Activated B cell treated with CpG ODN at 0.5 μM for 24 hours (primary cell): ENCODE measurements at regions not wholly inside any gene's neighbourhood (a gene's known extent, or its start where the extent isn't known, plus 50 kb on each side); places are given as distances from the start of the nearest gene placed in this dataset.
"Not testable (repeated sequence)": the region's sequence is repeated elsewhere in the genome, so short reads cannot be mapped to it uniquely, and the experiment has no call there.

Experiments used
- ATAC-seq: fragments of 200-7000 bp; cut with Tn5 transposase; one replicate; pipeline ENCODE4 v1.10.0; 2021; ENCODE audit warnings: low read depth, mild to moderate bottlenecking, moderate library complexity
- CTCF ChIA-PET: fragments of 350-600 bp; sonication (Branson Sonifier 250); formaldehyde crosslinking; loops from one replicate; lab custom pipeline; 2021; ENCODE audit warnings: antibody characterized with exemption; lab: Charles Lee
- POLR2A ChIA-PET: fragments of 350-600 bp; sonication (Branson Sonifier 250); formaldehyde crosslinking; loops from one replicate; lab custom pipeline; 2021; ENCODE audit warnings: antibody characterized with exemption; lab: Charles Lee
- DNase-seq: peaks from one replicate; pipeline ENCODE4 v3.0.0; 2022
- H3K27ac Mint-ChIP-seq: one replicate; pipeline ENCODE4 v1.8.0; 2020; ENCODE audit warnings: mixed read lengths
- H3K27me3 Mint-ChIP-seq: one replicate; pipeline ENCODE4 v1.8.0; 2021; ENCODE audit warnings: mixed read lengths
- H3K36me3 Mint-ChIP-seq: one replicate; pipeline ENCODE4 v1.8.0; 2021; ENCODE audit warnings: low read depth, mixed read lengths
- H3K4me1 Mint-ChIP-seq: one replicate; pipeline ENCODE4 v1.8.0; 2021; ENCODE audit warnings: mixed read lengths
- H3K4me3 Mint-ChIP-seq: one replicate; pipeline ENCODE4 v1.8.0; 2020; ENCODE audit warnings: mild to moderate bottlenecking, mixed read lengths
- H3K9me3 Mint-ChIP-seq: one replicate; pipeline ENCODE4 v1.8.0; 2020; ENCODE audit warnings: mixed read lengths
- intact Hi-C: fragments of 100-400 bp; cut with micrococcal nuclease; formaldehyde crosslinking; loops from one replicate; pipeline ENCODE4 v1.15.1; 2024

DNA sequence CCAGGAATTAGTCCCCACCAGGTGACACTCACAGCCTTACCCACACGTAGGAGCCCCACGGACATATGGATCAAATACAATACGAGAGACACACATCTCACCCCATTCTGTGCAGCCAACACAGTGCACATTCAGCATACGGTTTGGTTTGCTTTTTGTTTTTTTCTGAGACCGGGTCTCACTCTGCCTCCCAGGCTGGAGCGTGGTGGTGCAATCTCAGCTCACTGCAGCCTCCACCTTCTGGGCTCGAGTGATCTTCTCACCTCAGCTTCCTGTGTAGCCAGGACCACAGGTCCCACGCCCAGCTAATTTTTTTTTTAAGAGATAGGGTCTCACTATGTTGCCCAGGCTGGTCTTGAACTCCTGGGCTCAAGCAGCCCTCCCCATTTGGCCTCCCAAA, 102.8 kb downstream of the POTEB start:
- DNase-seq, CTCF ChIA-PET, H3K4me1 Mint-ChIP-seq, POLR2A ChIA-PET, H3K36me3 Mint-ChIP-seq, H3K27ac Mint-ChIP-seq, H3K27me3 Mint-ChIP-seq, H3K9me3 Mint-ChIP-seq, ATAC-seq, intact Hi-C loops, H3K4me3 Mint-ChIP-seq: not testable (repeated sequence)

DNA sequence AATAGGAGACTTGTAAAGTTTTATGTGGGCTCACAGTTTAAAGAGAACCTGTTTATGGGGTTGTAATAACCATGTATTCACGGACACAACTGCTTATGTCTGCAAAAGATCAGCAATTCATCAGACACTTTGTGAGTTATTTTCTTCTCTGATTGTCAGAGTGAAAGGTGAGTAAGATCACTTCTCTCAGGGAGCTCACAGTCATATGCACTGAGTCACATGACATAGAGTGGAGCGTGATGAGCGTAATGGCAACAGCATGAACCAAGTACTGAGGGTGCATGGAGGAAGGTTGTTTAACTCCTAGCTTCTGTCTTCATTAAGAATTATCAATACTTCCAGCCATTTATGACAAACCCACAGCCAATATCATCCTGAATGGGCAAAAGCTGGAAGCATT, 111.0 kb downstream of the POTEB start:
- POLR2A ChIA-PET, H3K27ac Mint-ChIP-seq, H3K36me3 Mint-ChIP-seq, H3K9me3 Mint-ChIP-seq, CTCF ChIA-PET, H3K27me3 Mint-ChIP-seq, H3K4me1 Mint-ChIP-seq, intact Hi-C loops, ATAC-seq, DNase-seq, H3K4me3 Mint-ChIP-seq: not testable (repeated sequence)

DNA sequence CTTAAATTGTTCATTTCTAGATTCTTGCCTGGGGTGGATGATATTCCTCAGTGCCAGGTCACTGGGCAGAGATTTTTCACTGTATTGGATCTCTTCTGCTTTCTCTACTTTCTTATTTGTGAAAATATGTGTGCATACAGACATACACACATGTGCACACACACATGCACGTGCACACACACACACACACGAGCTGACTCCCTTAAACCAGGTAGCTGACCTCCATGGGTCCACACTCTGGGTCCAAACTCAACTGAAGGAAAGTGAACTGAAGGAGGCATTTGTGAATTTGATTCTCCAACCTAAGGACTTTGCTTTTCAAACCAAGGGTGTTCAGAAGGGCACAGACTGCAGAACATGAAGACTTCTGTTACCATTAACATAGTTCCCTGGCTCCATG, 113.8 kb downstream of the POTEB start:
- POLR2A ChIA-PET, H3K4me3 Mint-ChIP-seq, ATAC-seq, H3K36me3 Mint-ChIP-seq, H3K27me3 Mint-ChIP-seq, H3K4me1 Mint-ChIP-seq, H3K27ac Mint-ChIP-seq, H3K9me3 Mint-ChIP-seq, intact Hi-C loops, CTCF ChIA-PET, DNase-seq: not testable (repeated sequence)

DNA sequence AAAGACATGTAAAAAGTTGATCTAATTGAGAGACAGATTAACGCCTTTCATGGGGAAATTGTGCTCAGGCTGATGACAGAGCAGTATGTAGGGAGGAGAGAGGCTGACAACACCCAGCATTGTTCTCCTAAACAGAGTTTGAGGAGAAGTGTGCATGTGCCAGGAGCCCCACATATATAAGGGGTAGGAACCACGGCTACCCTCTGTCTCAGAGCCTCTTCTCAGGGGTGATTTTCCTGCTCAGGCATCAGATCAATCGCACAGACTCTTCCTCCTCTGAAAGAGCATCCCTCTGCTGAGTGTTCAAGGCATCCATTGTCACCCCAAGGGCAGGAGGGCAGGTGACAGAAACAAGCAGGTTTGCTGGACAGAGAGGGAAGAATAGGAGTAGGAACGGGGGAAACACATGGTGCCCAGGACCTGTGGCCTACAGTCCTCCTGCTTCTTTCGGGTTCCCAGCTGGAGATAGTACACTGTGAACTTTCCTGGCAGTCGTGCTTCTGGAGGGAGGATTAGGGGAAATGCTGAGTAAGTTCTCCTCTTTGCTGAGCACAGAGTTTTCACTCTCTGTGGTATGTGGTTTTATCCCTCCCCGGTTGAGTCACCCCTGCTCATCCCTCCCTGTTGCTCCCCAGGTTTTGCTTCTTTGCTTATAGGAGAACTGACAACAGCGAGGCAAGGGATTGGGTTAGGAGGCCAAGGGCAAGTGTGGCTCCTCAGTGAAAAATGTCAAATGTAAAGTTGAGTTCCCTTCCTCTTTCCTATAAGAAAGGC, 117.1 kb downstream of the POTEB start:
- DNase-seq, H3K27me3 Mint-ChIP-seq, H3K4me3 Mint-ChIP-seq, ATAC-seq, H3K36me3 Mint-ChIP-seq, POLR2A ChIA-PET, intact Hi-C loops, H3K27ac Mint-ChIP-seq, H3K4me1 Mint-ChIP-seq, CTCF ChIA-PET, H3K9me3 Mint-ChIP-seq: not testable (repeated sequence)

DNA sequence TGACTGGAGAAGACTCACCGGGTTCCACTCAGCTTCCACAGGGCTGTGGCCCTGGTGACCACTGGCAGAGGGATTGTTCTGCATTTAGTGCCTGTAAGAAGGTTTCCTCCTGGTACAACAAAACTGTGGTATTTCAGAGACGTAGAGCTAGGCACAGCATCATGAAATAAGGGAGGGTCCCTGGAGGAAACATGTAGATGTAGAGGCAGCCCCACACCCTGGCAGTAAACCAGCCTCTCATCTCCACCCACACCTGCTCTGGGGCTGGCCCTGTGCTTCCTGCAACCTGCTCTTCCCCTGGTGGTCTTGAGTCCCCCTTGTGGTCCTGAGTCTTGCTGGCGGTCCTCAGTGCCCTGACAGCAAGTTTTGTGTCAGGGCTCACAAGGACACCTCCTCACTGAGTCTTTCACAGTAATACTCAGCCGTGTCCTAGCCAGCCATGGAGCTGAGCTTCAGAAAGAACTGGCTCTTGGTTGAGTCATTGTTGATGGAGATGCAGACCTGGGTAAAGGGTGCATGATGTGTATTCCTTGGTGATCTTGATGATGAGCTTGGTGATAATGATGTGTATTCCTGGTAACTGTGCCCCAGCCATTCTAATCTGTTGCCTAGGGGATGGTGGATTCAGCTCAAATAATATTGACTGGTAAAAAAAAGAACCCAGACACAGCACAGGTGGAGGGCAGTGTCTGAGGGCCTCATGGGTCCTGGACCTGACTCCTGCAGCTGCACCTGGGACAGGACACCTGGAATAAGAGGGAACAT, 118.0 kb downstream of the POTEB start:
- H3K36me3 Mint-ChIP-seq, H3K27ac Mint-ChIP-seq, ATAC-seq, H3K9me3 Mint-ChIP-seq, CTCF ChIA-PET, H3K27me3 Mint-ChIP-seq, POLR2A ChIA-PET, intact Hi-C loops, DNase-seq, H3K4me1 Mint-ChIP-seq, H3K4me3 Mint-ChIP-seq: not testable (repeated sequence)

DNA sequence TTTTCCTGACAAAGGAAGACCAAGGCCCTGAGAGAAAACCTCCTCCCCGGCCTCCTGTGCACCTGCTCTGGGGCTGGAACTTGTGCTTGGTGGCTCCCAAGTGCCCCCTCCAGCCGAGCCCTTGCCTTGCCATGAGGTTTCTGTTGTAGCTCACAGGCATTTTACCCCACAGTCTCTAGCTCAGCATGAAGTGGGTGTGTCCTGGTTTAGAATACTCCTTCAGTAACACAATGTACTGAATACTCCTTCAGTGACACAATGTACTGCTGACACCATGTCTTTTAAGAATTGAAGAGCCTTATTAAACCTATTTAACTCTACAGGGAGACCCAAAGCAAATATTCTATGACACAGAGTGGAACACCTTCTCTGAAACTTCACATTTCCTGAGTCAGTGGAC, 123.7 kb downstream of the POTEB start:
- ATAC-seq, H3K27me3 Mint-ChIP-seq, intact Hi-C loops, DNase-seq, H3K9me3 Mint-ChIP-seq, H3K4me1 Mint-ChIP-seq, POLR2A ChIA-PET, H3K4me3 Mint-ChIP-seq, H3K36me3 Mint-ChIP-seq, CTCF ChIA-PET, H3K27ac Mint-ChIP-seq: not testable (repeated sequence)

DNA sequence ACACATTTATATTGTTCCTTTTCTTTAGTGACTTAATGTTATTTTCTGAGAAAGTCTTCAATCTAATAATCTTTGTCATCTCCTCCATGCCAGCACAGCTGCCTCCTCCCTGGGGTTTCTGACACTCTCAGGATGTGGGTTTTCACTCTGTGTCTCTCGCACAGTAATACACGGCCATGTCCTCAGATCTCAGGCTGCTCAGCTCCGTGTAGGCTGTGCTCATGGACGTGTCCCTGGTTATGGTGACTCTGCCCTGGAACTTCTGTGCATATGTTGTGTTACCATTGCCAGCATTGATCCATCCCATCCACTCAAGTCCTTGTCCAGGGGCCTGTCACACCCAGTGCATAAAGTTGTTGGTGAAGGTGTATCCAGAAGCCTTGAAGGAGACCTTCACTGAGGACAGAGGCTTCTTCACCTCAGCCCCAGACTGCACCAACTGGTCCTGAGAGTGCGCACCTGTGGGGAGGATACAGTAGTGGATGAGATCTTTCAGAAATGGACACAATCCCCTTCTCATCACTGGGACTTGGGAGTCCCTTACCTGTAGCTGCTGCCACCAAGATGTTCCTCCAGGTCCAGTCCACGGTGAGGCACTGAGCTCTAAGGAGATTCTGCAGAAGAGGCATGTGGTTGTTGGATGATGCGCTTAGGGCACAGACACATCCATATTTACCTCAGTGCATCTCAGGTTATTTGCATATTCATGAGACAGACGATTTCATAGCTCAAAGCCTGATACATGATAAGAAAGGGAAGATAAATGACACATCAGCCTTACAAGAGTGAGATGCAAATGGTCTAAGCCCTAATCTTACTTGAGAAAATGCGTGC, 125.2 kb downstream of the POTEB start:
- CTCF ChIA-PET, H3K27ac Mint-ChIP-seq, H3K4me1 Mint-ChIP-seq, ATAC-seq, POLR2A ChIA-PET, H3K27me3 Mint-ChIP-seq, intact Hi-C loops, H3K4me3 Mint-ChIP-seq, DNase-seq, H3K9me3 Mint-ChIP-seq, H3K36me3 Mint-ChIP-seq: not testable (repeated sequence)

DNA sequence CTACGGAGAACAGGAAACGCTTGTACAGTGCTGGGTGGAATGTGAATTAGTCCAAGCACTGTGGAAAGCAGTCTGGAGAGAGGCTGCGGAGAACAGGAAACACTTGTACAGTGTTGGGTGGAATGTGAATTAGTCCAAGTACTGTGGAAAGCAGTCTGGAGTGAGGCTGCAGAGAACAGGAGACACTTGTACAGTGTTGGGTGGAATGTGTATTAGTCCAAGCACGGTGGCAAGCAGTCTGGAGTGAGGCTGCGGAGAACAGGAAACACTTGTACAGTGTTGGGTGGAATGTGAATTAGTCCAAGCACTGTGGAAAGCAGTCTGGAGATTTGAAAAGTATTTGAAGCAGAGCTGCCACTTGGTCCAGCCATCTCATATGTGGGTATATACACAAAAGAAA, 128.4 kb downstream of the POTEB start:
- H3K4me3 Mint-ChIP-seq, H3K36me3 Mint-ChIP-seq, POLR2A ChIA-PET, DNase-seq, H3K9me3 Mint-ChIP-seq, intact Hi-C loops, H3K4me1 Mint-ChIP-seq, H3K27me3 Mint-ChIP-seq, ATAC-seq, CTCF ChIA-PET, H3K27ac Mint-ChIP-seq: not testable (repeated sequence)

DNA sequence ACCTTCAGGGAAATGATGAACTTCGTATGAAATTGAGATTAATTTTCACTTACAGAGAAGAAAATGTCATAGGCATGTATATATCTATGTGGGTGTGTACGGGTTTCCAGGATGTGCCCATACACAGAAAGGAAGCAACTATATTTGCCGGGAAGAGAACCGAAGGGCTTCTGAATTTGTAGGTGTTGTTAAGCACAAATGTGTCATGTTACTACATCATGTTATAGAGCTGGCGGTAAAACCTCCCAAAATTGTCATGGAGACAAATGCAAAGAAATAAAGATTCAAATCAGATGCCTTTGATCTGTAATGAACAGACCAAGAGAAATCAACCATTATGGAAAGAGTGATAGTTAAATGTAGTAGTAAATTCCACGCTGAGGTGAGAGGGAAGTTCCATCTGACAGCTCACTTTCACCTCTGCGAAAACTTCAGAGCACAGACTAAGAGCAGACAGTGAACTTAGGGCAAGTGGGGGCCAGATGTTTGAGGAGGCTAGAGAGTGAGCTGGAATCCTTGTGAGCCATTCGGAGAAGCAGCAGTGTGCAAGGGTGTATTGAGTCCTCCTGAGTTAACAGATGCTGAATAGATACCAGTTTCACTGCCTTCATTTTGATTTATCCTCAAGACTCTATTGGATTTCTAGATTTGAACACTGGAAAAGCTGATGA, 133.2 kb downstream of the POTEB start:
- DNase-seq, H3K27ac Mint-ChIP-seq, H3K9me3 Mint-ChIP-seq, ATAC-seq, H3K4me1 Mint-ChIP-seq, CTCF ChIA-PET, POLR2A ChIA-PET, intact Hi-C loops, H3K27me3 Mint-ChIP-seq, H3K4me3 Mint-ChIP-seq, H3K36me3 Mint-ChIP-seq: not testable (repeated sequence)

DNA sequence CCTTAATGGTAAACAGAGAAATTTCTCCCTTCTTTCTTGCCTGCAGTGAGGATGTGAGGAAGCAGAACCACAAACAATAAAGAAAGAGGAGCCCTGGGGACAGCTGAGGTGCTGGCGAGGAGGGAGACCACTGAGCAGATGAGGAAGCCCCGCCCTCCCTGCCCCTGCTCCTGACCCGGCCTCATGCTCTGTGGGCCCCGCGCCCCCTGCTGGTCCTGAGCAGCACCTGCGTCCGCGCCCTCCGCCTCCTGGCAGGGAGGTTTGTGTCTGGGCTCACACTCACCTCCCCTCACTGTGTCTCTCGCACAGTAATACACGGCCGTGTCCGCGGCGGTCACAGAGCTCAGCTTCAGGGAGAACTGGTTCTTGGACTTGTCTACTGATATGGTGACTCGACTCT, 135.5 kb downstream of the POTEB start:
- H3K36me3 Mint-ChIP-seq, POLR2A ChIA-PET, intact Hi-C loops, H3K4me3 Mint-ChIP-seq, CTCF ChIA-PET, H3K9me3 Mint-ChIP-seq, H3K27me3 Mint-ChIP-seq, H3K4me1 Mint-ChIP-seq, H3K27ac Mint-ChIP-seq, DNase-seq: not testable (repeated sequence)
- peak; percentile 57 for ATAC-seq

DNA sequence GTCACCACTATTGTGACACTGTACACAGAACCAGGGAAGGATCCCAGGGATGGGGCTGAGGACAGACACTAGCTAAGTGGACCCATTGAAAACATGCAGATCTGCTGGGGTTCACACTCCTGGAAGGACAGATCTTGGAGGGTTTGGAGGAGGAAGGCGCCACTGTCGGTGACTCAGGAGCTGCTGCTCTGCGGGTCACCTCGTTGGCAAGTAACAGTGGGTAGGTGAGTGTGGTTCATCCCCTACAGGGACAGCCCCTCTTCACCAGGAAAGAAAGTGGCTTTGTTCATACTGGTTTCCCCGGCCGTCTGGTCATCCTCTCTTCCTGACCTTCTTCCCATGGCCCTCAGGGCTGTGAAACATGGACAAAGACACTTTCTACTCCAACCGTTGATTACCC, 139.5 kb downstream of the POTEB start:
- H3K4me3 Mint-ChIP-seq, POLR2A ChIA-PET, CTCF ChIA-PET, H3K27me3 Mint-ChIP-seq, H3K4me1 Mint-ChIP-seq, H3K9me3 Mint-ChIP-seq, DNase-seq, H3K27ac Mint-ChIP-seq, intact Hi-C loops, ATAC-seq, H3K36me3 Mint-ChIP-seq: not testable (repeated sequence)
